B cell (primary cell): ENCODE measurements at regions not wholly inside any gene's neighbourhood (a gene's known extent, or its start where the extent isn't known, plus 50 kb on each side); places are given as distances from the start of the nearest gene placed in this dataset.

ENCODE experiments used
- EZH2 ChIP-seq: IDR thresholded peaks from 2 replicates; pipeline ENCODE4 v1.6.1; 2012; ENCODE audit warnings: borderline replicate concordance, low read depth, mild to moderate bottlenecking, moderate library complexity, low read length; ENCODE audit not compliant: insufficient read depth, poor library complexity, severe bottlenecking
- TF ChIP-seq, protein P1 (sequence below): fragments of 200-600 bp; IDR thresholded peaks from one replicate; pipeline ENCODE4 v1.8.0; 2022; ENCODE audit warnings: antibody characterized with exemption, mild to moderate bottlenecking

DNA sequence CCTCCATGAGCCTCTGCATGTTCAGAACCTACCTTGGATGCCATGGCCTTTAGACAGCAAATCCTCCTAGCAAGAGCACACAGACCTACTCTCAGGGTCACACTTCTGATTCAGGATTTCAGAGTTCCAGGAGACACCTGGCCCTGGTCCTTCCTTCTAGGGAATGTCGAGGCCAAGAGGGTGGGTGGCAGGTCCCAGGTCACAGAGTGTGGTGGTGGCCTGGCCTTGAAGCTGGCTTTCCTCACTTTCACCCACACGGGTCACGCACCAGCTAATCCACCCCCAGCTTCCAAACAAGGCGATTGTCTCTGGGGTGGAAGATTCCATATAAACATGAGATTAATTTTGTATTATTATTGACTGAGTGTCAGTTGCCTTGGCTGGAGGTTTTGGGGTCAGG, 328.3 kb upstream of the RTL1 start:
- TF ChIP-seq, protein P1, sequence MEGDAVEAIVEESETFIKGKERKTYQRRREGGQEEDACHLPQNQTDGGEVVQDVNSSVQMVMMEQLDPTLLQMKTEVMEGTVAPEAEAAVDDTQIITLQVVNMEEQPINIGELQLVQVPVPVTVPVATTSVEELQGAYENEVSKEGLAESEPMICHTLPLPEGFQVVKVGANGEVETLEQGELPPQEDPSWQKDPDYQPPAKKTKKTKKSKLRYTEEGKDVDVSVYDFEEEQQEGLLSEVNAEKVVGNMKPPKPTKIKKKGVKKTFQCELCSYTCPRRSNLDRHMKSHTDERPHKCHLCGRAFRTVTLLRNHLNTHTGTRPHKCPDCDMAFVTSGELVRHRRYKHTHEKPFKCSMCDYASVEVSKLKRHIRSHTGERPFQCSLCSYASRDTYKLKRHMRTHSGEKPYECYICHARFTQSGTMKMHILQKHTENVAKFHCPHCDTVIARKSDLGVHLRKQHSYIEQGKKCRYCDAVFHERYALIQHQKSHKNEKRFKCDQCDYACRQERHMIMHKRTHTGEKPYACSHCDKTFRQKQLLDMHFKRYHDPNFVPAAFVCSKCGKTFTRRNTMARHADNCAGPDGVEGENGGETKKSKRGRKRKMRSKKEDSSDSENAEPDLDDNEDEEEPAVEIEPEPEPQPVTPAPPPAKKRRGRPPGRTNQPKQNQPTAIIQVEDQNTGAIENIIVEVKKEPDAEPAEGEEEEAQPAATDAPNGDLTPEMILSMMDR: no peak
- TF ChIP-seq EZH2: no peak
